SKM-1 (cell line): ENCODE measurements at regions not wholly inside any gene's neighbourhood (a gene's known extent, or its start where the extent isn't known, plus 50 kb on each side); places are given as distances from the start of the nearest gene placed in this dataset.

Experiments
- DNase-seq: peaks from one replicate; lab custom pipeline; 2025; ENCODE audit not compliant: unreplicated experiment; lab: John Stamatoyannopoulos, UW

DNA sequence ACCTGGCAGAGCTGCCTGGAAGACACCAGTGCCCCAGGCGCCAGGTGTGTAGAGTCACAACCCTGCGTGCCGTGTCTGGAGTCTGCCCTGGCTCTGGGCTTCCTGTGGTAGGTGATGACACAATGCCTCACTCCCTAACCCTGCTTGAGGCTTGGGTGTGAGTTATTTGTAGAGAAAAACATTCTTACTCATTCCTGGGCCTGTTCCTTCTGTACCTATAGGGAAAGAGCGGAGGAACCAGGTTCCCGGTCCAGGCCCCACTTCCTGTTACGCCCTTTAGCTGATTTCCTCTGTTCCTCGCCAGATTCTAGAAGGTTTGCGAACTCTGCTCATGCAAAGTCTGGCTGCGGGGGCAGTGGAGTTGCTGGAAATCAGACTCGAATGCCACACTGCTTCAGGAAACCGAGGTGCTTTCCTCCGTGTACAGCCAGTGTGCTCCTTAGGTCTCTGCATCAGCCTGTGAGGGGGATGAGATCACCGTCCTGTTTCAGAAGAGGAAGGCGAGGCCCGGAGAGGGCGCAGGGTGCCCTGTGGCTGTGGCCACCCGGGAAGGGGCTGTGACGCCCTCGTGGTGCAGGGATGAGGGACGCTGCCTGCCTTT is 67.1 kb upstream of the DUSP22 start:
- DNase-seq = peak; percentile 81

DNA sequence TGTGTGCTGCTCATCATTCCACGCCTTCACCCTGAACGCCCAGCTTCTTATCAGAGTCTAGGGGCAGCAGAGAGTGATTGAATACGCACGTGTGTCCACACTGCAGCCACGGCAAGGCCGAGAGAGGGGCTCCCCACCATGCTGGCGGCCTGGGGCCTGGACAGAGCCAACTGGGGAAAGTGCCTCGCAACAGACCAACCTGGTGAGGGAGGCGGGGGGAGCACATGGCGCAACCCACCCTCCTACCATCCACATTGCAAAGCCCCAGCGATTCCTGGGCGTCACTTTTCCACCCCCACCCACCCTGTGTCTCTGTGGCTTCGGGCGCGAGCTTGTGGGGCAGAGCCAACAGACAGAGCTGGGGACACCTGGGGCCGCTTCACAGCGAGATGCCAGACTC is 66.4 kb upstream of the DUSP22 start:
- no peak for DNase-seq

DNA sequence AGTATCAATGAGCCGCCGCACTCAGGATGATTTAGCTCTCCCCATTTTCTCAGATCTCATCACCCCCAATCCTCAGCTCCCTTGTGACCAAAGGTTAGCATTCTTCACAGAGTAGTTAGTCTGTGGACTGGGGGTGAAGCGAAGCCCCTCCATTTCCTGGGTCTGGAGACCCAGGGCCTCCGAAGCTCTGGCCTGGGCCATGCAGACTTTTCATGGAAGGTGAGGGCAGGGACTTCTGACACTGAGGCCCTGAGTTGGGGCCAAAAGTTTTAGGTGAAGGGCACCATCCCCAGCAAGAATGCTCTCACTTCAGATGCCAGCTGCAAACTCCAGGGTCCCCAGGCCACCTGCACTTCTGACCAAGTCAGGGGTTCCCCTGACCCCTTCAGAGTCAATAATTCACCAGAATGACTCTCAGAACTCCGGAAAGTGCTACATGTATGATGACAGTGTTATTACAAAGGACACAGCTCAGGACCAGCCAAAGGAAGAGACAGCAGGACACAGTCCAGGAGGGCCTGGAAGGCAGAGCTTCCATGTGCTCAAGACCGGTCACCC is 65.7 kb upstream of the DUSP22 start:
- no peak for DNase-seq

DNA sequence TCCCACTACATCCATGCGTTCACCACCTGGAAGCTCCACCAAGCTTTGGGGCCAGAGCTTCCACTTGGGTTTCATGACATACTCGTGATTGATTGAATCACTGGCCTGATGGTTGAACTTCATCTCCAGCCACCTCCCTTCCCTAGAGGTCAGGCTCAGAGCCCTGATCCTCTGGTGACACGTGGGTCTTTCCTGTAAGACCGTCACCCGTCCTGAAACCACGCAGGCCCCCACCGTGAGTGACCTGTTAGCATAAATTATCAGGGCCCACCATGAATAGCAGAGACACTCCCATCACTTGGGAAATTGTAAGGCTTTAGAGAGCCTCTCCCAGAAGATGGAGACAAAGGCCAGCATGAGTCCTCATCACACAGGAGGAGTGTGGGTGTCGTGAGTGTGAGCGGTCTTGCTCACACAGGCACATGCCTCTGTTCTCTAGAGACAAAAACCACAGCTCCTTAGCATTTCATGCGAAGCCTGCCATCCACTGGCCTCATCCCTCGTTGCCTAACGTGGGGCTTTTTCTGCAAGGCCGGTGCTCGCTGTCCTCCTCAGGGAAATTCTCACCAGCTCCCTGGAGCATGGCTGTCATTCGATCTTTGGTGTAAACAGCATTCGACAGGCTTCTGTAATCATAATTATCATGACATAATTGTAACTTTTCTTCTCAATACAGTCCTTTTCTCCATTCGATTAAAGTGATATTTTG is 65.1 kb upstream of the DUSP22 start:
- no peak for DNase-seq

DNA sequence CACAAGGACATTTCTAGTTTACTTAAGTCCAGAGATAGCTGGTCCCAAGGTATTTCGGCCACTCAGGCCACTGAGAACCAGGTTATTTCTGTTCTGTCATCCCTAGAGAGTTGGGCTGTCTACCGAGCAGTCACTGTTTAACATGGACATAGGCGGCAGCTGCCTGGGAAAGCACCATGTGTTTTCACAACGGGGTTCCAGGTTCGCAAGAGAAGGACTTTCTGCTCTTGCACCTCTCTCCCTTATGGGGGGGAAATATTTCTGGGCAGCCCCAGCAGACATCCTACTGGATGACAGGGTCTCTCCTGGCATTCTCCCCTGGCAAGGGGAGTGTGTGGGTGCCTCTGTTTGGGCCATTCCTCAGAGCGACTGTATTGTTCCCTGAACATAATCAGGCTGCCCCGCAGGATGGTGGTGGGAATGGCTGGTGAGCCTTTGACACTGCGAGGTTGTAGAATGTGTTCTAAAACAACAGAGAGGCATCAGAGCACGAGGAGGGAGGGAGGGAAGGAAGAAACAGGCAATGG is 64.4 kb upstream of the DUSP22 start:
- DNase-seq = no peak

DNA sequence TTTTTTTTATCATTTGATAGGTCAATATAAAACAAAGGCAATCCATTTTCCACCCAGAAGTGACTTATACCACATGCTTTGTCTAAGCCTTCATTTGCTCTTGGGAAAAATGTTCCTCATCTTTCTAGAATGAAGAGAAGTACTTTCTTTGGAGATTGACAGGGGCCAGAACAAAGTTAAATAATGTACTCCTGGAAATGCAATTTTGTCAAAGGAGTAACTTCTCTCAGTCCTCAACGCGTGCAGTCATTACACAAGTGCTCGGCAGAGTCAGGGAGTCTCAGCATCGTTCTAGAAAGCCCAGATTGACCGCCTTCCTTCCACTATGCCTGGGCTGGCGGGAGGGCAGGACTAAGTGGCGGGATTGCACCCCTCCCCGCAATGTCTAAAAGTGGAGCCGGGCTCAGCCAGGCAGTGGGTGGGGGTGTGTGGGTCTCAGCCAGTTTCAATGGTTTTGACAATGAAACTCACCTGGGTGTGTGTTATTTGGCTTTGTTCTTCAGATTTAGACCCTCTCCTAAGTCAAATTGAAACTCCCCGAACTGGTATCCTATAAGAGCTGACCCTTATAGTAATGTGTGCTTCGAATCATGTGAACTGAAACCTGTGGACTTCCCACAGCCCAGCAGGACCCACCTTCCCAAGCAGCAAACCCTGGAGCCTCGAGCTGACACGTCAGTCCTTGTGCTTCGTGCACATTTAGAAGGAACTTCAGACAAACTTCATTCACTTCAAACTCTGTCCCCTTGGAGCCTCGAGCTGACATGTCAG is 63.2 kb upstream of the DUSP22 start:
- DNase-seq = no peak

DNA sequence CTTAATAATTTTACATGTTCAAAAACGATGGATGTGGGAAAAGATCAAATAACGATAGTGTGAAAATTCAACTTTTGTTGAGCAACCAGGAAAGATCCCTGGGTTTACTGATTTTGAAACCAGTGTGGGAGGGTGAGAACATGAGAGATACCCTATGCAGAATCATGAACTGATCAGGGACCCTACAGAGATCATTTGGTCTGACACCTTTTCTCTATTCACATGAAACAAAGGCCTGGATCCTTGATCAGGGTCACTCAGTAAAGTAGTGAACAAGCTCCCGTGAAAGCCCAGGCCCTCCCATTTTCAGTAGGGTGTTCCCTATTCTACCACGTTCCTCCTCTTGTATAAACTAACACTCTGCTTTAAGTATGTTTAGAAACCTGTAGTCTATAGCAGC is 60.5 kb upstream of the DUSP22 start:
- DNase-seq = no peak

DNA sequence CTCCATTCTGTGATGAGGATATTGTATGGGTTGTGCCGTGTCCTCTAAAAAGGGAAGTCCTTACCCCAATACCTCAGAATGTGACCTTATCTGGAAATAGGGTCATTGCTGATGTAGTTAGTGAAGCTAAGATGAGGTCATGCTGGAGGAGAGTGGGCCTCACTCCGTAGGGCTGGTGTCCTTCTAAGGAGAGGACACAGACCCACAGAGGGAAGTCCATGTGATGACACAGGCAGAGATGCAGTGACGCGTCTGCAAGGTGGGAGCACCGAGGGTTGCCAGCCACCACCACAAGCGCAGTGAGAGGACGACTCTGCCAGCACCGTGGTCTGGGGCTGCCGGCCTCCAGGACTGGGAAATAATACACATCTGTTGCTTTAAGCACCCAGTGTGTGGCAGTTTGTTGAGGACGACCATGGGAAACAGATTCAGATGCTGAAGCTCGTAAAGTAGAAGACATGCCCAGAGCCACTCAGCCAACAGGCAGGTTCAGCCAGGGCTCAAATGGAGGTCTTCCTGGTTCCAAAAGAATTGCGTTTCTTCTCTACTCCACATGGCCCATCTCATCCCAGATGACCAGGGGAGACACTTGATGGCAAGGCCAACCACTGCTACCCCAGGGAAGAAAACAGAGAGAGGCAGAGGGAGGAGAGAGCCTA is 59.2 kb upstream of the DUSP22 start:
- DNase-seq = no peak

DNA sequence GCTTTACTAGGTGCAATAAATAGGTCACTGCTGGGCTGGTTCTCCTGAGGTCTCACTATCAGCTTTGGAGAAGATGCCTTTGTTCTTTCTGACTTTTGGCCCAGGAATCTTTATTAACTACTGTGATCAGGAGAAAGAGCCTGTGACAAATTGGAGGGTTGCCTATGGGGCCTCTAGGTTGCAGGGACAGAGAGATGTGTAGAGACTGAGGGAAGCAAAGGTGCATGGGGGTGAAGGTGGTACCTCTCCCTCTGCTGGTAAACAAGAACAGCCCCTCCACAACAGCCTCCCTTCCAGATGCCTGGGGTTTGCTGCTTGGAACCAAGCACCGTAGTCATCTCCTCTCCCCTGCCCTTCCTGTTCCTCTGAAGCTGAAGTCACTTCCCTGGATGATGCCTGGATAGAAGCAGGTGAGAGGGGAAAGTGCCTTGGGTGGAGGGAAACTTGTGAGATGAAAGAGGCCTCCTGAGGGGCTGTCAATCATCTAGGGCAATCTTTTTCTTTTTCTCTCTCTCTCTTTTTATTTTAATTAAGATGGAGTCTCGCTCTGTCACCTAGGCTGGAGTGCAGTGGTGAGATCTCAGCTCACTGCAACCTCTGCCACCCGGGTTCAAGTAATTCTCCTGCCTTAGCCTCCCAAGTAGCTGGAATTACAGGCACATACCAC is 57.4 kb upstream of the DUSP22 start:
- DNase-seq = no peak

DNA sequence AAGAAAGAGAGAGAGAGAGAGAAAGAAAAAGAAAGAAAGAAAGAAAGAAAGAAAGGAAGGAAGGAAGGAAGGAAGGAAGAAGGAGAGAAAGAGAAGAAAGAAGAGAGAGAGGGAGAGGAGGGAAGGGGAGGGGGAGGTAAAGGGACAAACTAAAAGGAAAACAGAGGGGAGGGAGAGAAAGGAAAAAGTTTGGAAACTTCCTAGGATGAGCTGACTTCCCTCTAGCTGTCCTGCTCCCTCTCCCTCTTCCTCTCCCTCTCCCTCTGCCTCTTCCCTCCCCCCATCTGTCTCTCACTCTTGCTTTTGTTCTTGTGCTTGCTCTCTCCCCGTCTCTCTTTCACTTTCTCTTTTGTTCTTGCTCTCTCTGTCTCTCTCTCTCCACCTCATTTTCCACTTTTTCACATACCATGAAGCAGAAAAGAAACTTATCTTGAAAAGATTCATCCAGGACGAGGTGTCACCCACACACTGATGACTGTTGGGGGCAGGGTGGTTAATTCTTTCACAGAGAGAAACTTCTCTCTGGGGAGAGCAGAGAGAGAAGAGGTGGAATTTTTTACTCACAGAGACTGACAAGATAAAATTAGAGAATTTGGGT is 56.4 kb upstream of the DUSP22 start:
- no peak for DNase-seq

DNA sequence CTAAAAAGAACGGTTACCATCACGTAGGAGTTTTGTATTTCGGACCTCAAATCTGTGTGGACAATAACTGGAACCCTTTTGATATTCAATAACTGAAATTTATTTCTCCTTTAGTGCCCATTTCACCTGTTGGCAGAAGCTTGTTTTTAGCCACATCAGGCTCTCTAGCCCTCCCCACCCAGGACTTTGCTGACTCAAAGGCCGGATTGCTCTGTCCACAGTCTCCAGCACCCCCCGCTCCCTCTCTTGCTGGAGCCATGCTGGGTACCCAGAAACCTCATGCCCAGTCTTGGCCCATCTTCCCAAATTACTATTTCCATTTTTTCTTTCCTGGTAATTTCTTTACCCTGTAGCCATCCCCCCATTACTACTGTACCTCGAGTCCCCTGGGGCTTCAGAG is 55.8 kb upstream of the DUSP22 start:
- DNase-seq = no peak

DNA sequence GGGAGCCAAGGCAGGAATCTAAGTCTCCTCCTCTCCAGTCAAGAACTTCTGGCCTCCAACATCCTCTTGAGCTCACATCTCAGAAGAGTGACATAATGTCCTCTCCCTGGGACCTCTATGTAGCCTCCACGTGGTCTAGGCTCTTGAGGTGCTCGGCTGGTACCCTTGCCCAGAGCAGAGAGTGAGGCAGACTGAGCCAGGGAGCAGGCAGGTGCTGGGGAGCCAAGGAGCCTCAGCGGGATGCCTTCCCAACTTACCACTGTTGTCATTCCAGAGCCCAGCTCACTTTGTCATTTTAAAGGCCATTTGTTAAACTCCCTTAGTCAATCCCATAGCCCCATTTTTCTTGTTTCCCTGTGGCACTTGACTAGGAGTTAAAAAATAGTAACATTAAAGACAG is 52.1 kb upstream of the DUSP22 start:
- no peak for DNase-seq

DNA sequence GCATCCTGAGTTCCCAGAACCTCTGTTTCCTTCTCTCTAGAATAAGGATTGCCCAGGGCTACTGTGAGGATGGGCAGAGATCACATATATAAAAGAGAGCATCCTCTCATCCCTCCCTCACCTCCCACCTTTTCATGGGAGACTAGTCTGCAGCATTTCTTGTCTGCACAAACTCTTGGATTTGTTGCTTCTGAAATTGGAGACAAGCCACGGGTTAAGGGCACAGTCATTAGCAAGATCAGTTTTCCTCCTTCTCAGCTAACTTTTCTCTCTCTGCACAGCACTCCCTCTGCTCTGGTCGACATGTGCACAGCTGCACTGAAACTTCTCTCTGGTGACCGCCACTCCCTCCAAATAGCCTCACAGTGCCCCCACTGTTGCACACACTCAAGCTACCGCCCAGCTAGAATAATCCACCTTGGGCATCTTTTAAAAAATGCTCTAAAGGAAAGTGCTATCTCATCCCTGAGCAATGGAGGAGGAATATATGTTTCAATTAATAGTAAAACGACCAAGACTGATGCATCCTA is 50.9 kb upstream of the DUSP22 start:
- DNase-seq = no peak
